ENCODE measurements at regions not wholly inside any gene's neighbourhood (a gene's known extent, or its start where the extent isn't known, plus 50 kb on each side); places are given as distances from the start of the nearest gene placed in this dataset.
A peak's percentile ranks its signal among the peaks of the same experiment; 100 is the strongest.

- no peak for TF ChIP-seq RFX5 (IDR thresholded peaks at IDR 0.05)
- TF ChIP-seq, protein P1, sequence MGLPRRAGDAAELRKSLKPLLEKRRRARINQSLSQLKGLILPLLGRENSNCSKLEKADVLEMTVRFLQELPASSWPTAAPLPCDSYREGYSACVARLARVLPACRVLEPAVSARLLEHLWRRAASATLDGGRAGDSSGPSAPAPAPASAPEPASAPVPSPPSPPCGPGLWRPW (IDR thresholded peaks at IDR 0.05) = no peak
- TF ChIP-seq ZNF302 (CRISPR knock-in tag; IDR thresholded peaks at IDR 0.05) = no peak
Observed at GRCh38 chr5:174911118-174911517, 186.7 kb downstream of the MSX2 start (continued).

DNA sequence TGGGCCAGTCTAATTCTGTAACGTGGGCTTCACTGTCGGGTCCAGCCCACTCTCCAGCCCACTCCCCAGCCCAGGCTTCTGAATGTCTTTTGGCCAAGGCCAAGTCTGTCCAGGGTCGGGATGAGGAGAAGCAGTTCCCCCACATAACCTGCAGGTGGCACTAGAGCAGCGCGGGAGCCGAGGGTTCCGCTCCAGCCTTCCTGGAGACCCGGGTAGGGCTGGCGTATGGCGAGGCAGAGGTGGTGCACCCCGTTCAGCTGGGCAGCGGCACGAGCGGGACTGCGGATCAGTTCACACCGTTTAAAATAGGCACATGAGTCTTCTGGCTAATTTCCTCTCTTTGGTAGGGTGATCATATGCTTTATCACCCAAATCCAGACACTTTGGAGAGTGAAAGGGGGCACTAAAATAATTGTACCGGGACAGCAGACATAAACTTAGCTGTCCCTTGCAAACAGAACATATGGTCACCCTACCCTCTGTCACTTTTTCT lies 185.9 kb downstream of the MSX2 start:
- no peaks in the 10 kb centered on the region for H3K4me1 ChIP-seq
- H3K4me3 ChIP-seq = 0 out of 3 replicates have a peak overlapping the region, but pooled peaks have one; percentile 9
- ChIA-PET POLR2A (no interaction called here), CTCF (interaction anchor here (0.6 to 4.4 kb wide), 45 partner anchors 8 to 819 kb away, joined by 3 to 58 read pairs (median 5); partner anchors contain the start of gene DRD1)
- FAIRE-seq (peak; percentile 74), ATAC-seq (peak; percentile 98 to 100), DNase-seq (ENCODE audit: low read depth in 1 of 2, low spot score in 1 of 2) (peak; percentile 58 to 82)
- TF ChIP-seq, protein P2, sequence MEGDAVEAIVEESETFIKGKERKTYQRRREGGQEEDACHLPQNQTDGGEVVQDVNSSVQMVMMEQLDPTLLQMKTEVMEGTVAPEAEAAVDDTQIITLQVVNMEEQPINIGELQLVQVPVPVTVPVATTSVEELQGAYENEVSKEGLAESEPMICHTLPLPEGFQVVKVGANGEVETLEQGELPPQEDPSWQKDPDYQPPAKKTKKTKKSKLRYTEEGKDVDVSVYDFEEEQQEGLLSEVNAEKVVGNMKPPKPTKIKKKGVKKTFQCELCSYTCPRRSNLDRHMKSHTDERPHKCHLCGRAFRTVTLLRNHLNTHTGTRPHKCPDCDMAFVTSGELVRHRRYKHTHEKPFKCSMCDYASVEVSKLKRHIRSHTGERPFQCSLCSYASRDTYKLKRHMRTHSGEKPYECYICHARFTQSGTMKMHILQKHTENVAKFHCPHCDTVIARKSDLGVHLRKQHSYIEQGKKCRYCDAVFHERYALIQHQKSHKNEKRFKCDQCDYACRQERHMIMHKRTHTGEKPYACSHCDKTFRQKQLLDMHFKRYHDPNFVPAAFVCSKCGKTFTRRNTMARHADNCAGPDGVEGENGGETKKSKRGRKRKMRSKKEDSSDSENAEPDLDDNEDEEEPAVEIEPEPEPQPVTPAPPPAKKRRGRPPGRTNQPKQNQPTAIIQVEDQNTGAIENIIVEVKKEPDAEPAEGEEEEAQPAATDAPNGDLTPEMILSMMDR (IDR thresholded peaks at IDR 0.05) = peak; percentile 85
- TF ChIP-seq, protein P3, sequence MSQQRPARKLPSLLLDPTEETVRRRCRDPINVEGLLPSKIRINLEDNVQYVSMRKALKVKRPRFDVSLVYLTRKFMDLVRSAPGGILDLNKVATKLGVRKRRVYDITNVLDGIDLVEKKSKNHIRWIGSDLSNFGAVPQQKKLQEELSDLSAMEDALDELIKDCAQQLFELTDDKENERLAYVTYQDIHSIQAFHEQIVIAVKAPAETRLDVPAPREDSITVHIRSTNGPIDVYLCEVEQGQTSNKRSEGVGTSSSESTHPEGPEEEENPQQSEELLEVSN (IDR thresholded peaks at IDR 0.05; ENCODE audit: borderline replicate concordance, low read depth) = no peak
- TF ChIP-seq REST (IDR thresholded peaks at IDR 0.05) (no peak), CBX8 (IDR thresholded peaks at IDR 0.05) (no peak), SMC3 (IDR thresholded peaks at IDR 0.05) (peak; percentile 84), ZSCAN20 (CRISPR knock-in tag; IDR thresholded peaks at IDR 0.05) (no peak), RAD21 (conservative IDR thresholded peaks at IDR 0.05 in 1 of 2, IDR thresholded peaks at IDR 0.05 in 1 of 2) (peak; percentile 91)
- H3K9me3 ChIP-seq = no peaks in the 10 kb centered on the region
- no peak overlapping the region for H3K27ac ChIP-seq
- H3K4me2 ChIP-seq = peak overlapping the region; percentile 71
- WGBS (ENCODE audit: missing lambda C conversion rate) = 5% methylated on average over 13 of the region's 17 CpGs

GRCh38 chr5:174903172-174903732 lies 178.9 kb downstream of the MSX2 start:
- no peak for FAIRE-seq
- peak in 1 of 2 experiments; percentile 81; a peak in 3 of 6 replicates for ATAC-seq
- ChIA-PET POLR2A (no interaction called here), CTCF (interaction anchor here (0.6 to 1.7 kb wide), 7 partner anchors 9 to 827 kb away, joined by 3 to 5 read pairs (median 3); no protein-coding TSS in a partner anchor)
- peak; percentile 26; the same call in 1 of the 2 replicates for TF ChIP-seq USF2 (IDR thresholded peaks at IDR 0.05)
- TF ChIP-seq, protein P2 (IDR thresholded peaks at IDR 0.05) = 0 out of 3 replicates have a peak, but pooled peaks have one; percentile 8
- TF ChIP-seq REST (IDR thresholded peaks at IDR 0.05) = no peak
- TF ChIP-seq MAX (IDR thresholded peaks at IDR 0.05) = no peak
- TF ChIP-seq SMC3 (IDR thresholded peaks at IDR 0.05) = no peak
- no peak for TF ChIP-seq ZFP36 (IDR thresholded peaks at IDR 0.05; ENCODE audit: borderline replicate concordance, partially characterized antibody)
- no peak for TF ChIP-seq HOXB13 (CRISPR knock-in tag; IDR thresholded peaks at IDR 0.05; ENCODE audit: low read depth)
- no peak for TF ChIP-seq EHMT2 (IDR thresholded peaks at IDR 0.05; ENCODE audit: low read depth)
- no peak for TF ChIP-seq SREBF2 (IDR thresholded peaks at IDR 0.05)
- 40% methylated on average over 1 of the region's 1 CpG for WGBS (ENCODE audit: missing lambda C conversion rate)
- DNase-seq (ENCODE audit: low read depth in 1 of 2, low spot score in 1 of 2) = peak in 1 of 2 experiments; percentile 20
- H3K4me3 ChIP-seq = no peak overlapping the region
- H3K4me1 ChIP-seq = no peaks in the 10 kb centered on the region
- peaks cover 2% of the 10 kb centered on the region; the same call in 1 of the 3 replicates for H3K9me3 ChIP-seq
- H3K4me2 ChIP-seq = no peak overlapping the region
- H3K27ac ChIP-seq = no peak overlapping the region

Measured in A549 (cell line).